GM18498 (cell line): ENCODE measurements at regions not wholly inside any gene's neighbourhood (a gene's known extent, or its start where the extent isn't known, plus 50 kb on each side); places are given as distances from the start of the nearest gene placed in this dataset.

Experiments
- ATAC-seq: cut with Tn5 transposase; IDR thresholded peaks from one replicate; pipeline ENCODE4 v1.9.1; 2021; ENCODE audit warnings: mild to moderate bottlenecking, moderate library complexity; ENCODE audit not compliant: unreplicated experiment

- ATAC-seq = no peak
Observed at GRCh38 chr21:43277481-43278351, 108.9 kb downstream of the CRYAA start.

- no peak for ATAC-seq
Observed at GRCh38 chr21:43276811-43277210, 108.0 kb downstream of the CRYAA start.

GRCh38 chr21:43275421-43276211, 106.8 kb downstream of the CRYAA start:
- ATAC-seq = no peak

- ATAC-seq = no peak
Observed at GRCh38 chr21:43274946-43275310, 106.1 kb downstream of the CRYAA start.

GRCh38 chr21:43274022-43274945, 105.5 kb downstream of the CRYAA start:
- no peak for ATAC-seq

GRCh38 chr21:43273708-43274021, 104.9 kb downstream of the CRYAA start:
- ATAC-seq = no peak

- no peak for ATAC-seq
Observed at GRCh38 chr21:43273016-43273707, 104.4 kb downstream of the CRYAA start.

GRCh38 chr21:43272591-43272990, 103.8 kb downstream of the CRYAA start:
- ATAC-seq = no peak

GRCh38 chr21:43271452-43272020, 102.7 kb downstream of the CRYAA start:
- ATAC-seq = no peak

GRCh38 chr21:43270800-43271301, 102.0 kb downstream of the CRYAA start:
- ATAC-seq = no peak

- no peak for ATAC-seq
Observed at GRCh38 chr21:43269957-43270705, 101.3 kb downstream of the CRYAA start.

- ATAC-seq = no peak
Observed at GRCh38 chr21:43269440-43269839, 100.6 kb downstream of the CRYAA start.

- no peak for ATAC-seq
Observed at GRCh38 chr21:43268804-43269186, 100.0 kb downstream of the CRYAA start.

GRCh38 chr21:43268086-43268803, 99.4 kb downstream of the CRYAA start:
- no peak for ATAC-seq

- no peak for ATAC-seq
Observed at GRCh38 chr21:43267391-43268085, 98.7 kb downstream of the CRYAA start.

GRCh38 chr21:43266534-43266933, 97.7 kb downstream of the CRYAA start:
- ATAC-seq = no peak

- no peak for ATAC-seq
Observed at GRCh38 chr21:43262427-43262826, 93.6 kb downstream of the CRYAA start.
